ENCODE measurements at regions not wholly inside any gene's neighbourhood (a gene's known extent, or its start where the extent isn't known, plus 50 kb on each side); places are given as distances from the start of the nearest gene placed in this dataset.

DNA sequence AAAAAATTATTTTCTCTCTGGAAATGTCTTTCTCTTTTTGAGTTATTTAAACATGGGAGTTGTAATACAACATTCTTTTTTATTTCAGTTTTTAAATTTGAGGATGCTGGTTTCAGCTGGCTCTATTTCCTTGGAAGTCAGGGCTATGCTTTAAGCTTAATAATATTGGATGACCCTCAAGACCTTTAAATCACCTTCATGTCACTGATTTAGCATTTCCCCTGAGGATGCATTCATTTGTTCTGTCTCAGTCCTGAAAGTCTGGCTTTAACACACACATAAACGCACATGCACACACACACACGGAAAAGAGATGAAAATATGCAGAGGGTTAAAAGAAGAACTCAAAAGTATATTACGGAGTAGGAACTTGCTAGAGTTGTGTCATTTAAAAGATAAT, 260.5 kb downstream of the PTBP2 start:
- ChIA-PET POLR2A (no interaction called here), CTCF (no interaction called here)
- Mint-ChIP-seq H3K36me3 (ENCODE audit: low read depth) (no peaks in the 10 kb centered on the region), H3K4me3 (no peak overlapping the region), H3K9me3 (peaks cover 2% of the 10 kb centered on the region), H3K4me1 (ENCODE audit: low read depth) (no peaks in the 10 kb centered on the region), H3K27me3 (no peaks in the 10 kb centered on the region), H3K27ac (no peak overlapping the region)
- ATAC-seq (no peak), DNase-seq (no peak)
- intact Hi-C loops (cut with micrococcal nuclease) = no loop called here
- TF ChIP-seq, protein P1, sequence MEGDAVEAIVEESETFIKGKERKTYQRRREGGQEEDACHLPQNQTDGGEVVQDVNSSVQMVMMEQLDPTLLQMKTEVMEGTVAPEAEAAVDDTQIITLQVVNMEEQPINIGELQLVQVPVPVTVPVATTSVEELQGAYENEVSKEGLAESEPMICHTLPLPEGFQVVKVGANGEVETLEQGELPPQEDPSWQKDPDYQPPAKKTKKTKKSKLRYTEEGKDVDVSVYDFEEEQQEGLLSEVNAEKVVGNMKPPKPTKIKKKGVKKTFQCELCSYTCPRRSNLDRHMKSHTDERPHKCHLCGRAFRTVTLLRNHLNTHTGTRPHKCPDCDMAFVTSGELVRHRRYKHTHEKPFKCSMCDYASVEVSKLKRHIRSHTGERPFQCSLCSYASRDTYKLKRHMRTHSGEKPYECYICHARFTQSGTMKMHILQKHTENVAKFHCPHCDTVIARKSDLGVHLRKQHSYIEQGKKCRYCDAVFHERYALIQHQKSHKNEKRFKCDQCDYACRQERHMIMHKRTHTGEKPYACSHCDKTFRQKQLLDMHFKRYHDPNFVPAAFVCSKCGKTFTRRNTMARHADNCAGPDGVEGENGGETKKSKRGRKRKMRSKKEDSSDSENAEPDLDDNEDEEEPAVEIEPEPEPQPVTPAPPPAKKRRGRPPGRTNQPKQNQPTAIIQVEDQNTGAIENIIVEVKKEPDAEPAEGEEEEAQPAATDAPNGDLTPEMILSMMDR (IDR thresholded peaks at IDR 0.05) = no peak

DNA sequence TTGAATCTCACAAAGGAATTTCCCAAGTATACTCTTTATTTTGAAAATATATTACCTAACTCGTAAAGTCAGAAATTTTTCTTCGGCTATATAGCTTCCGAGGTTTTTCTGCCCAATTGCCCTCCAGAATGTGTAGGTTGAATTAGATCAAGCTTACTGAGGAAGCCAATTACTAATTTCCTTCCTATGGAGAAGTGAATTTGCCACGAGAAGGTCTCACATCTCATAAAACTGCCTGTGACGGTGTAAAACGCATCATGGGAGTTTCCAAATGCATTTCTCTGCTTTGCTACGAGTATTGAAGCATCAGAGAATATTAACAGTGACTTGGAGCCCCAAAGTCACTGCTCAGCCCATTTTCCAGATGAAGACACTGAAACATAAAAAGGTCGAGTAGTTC, 262.3 kb downstream of the PTBP2 start:
- ChIA-PET POLR2A (no interaction called here), CTCF (no interaction called here)
- intact Hi-C loops (cut with micrococcal nuclease) = no loop called here
- H3K27me3 Mint-ChIP-seq = peaks cover 4% of the 10 kb centered on the region
- H3K9me3 Mint-ChIP-seq = peaks cover 2% of the 10 kb centered on the region
- H3K4me3 Mint-ChIP-seq = no peak overlapping the region
- DNase-seq (no peak), ATAC-seq (no peak)
- TF ChIP-seq, protein P1 (IDR thresholded peaks at IDR 0.05) = no peak
- no peaks in the 10 kb centered on the region for H3K4me1 Mint-ChIP-seq (ENCODE audit: low read depth)
- no peaks in the 10 kb centered on the region for H3K36me3 Mint-ChIP-seq (ENCODE audit: low read depth)
- H3K27ac Mint-ChIP-seq = no peak overlapping the region

DNA sequence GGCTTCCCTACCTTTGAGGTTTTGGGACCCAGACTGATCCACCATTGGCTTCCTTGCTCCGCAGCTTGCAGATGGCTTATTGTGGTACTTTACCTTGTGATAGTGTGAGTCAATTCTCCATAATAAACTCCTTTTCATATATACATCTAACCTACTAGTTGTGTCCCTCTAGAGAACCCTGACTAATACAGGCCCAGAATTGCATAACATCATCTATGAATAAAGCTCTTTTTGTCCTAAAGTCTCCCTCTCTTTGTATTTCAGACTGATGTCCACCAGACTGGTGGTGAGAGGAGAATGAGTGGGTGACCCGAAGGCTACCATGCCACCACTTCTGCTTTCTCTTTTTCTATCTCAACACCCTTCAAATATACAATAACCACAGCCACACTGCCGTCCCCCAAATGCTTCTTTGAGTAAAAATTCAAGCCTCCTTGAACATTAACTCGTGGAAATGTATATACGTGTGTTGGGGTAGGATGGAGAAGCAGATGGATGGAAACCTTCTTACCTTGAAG, 265.7 kb downstream of the PTBP2 start:
- no peak overlapping the region for H3K27ac Mint-ChIP-seq
- peaks cover 7% of the 10 kb centered on the region for H3K27me3 Mint-ChIP-seq
- no peak for ATAC-seq
- intact Hi-C loops (cut with micrococcal nuclease) = no loop called here
- peaks cover 2% of the 10 kb centered on the region for H3K9me3 Mint-ChIP-seq
- TF ChIP-seq, protein P1 (IDR thresholded peaks at IDR 0.05) = no peak
- ChIA-PET POLR2A (no interaction called here), CTCF (no interaction called here)
- no peaks in the 10 kb centered on the region for H3K36me3 Mint-ChIP-seq (ENCODE audit: low read depth)
- no peak for DNase-seq
- H3K4me1 Mint-ChIP-seq (ENCODE audit: low read depth) = no peaks in the 10 kb centered on the region
- no peak overlapping the region for H3K4me3 Mint-ChIP-seq

DNA sequence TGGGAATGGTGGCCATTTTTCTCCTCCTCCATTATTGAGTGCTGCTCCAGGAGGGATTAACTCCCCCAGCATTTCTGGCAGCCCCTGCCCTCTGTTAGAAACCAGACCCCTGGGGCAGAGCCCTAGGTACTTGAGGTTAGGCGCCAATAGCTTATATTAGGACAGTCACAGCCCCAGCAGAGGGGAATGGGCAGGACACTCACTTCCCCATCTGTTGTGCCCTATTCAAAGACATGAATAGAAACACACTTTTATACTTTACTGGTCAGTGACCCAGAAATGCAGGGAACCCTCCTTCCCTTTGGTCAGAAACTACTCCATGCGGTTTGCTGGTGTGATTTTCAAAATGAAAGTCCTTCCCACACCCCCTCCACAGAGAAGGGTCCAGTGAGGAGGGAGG, 267.7 kb downstream of the PTBP2 start:
- Mint-ChIP-seq H3K9me3 (peaks cover 2% of the 10 kb centered on the region), H3K27ac (no peak overlapping the region), H3K27me3 (peaks cover 10% of the 10 kb centered on the region), H3K4me3 (no peak overlapping the region), H3K4me1 (ENCODE audit: low read depth) (no peaks in the 10 kb centered on the region), H3K36me3 (ENCODE audit: low read depth) (no peaks in the 10 kb centered on the region)
- DNase-seq (no peak), ATAC-seq (no peak)
- CTCF ChIA-PET = no interaction called here
- POLR2A ChIA-PET = no interaction called here
- intact Hi-C loops (cut with micrococcal nuclease) = no loop called here
- TF ChIP-seq, protein P1 (IDR thresholded peaks at IDR 0.05) = no peak

DNA sequence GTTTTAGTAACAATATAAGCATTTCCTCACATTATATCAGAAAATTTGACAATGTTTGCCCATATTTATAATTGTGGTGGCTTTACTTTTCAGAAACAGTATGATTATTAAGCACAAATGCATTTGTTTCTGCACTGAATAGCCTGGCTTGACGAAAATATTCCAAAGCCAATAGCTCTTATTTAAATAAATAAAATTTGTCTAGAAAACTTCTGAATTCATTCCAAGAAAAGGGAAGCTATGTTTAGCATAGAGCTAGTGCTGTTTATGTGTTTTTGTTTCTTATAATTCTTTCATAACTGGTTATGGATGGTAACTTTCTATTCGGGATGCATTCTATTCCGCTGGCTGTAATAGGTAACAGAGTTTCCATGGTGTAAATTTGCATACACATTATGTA, 268.6 kb downstream of the PTBP2 start:
- H3K27me3 Mint-ChIP-seq = peaks cover 10% of the 10 kb centered on the region
- H3K4me1 Mint-ChIP-seq (ENCODE audit: low read depth) = no peaks in the 10 kb centered on the region
- intact Hi-C loops (cut with micrococcal nuclease) = no loop called here
- no peak overlapping the region for H3K4me3 Mint-ChIP-seq
- H3K36me3 Mint-ChIP-seq (ENCODE audit: low read depth) = no peaks in the 10 kb centered on the region
- ChIA-PET POLR2A (no interaction called here), CTCF (no interaction called here)
- H3K27ac Mint-ChIP-seq = no peak overlapping the region
- TF ChIP-seq, protein P1 (IDR thresholded peaks at IDR 0.05) = no peak
- no peak for ATAC-seq
- peaks cover 2% of the 10 kb centered on the region for H3K9me3 Mint-ChIP-seq
- no peak for DNase-seq

Data from activated CD8-positive, alpha-beta T cell treated with anti-CD3 and anti-CD28 coated beads for 36 hours (primary cell).